Activated CD4-positive, alpha-beta T cell treated with anti-CD3 and anti-CD28 coated beads, Interleukin-2, amount 50 U/mL, for 24 hours (primary cell): ENCODE measurements at regions not wholly inside any gene's neighbourhood (a gene's known extent, or its start where the extent isn't known, plus 50 kb on each side); places are given as distances from the start of the nearest gene placed in this dataset.
"Not testable (repeated sequence)": the region's sequence is repeated elsewhere in the genome, so short reads cannot be mapped to it uniquely, and the experiment has no call there.

Experiments used
- DNase-seq, 2 donors: peaks; one replicate each; pipeline ENCODE4 v3.0.0-alpha.2; 2020; ENCODE audit warnings: low read depth in 1 of 2, low spot score in 1 of 2

DNA sequence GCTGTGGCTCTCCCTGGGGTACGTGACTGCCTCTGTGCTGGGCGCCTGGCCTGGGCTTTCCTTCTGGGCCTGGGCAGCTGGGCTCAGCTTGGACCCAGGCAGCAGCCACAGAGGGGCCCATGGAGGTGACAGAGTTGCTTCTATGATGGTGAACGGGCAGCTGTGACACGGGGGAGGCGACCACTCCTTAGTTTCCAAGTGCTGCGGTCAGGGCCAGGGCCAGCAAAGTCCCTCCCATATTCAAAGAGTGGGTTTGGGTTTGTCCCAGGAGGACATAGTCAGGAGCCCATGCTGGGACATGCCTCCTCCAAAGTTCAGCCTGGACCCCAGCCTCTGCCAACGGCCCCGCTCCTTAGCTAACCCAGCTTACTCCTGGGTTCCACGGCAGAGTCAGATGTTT lies 524.7 kb downstream of the GOLGA6L6 start:
- not testable (repeated sequence) for DNase-seq

DNA sequence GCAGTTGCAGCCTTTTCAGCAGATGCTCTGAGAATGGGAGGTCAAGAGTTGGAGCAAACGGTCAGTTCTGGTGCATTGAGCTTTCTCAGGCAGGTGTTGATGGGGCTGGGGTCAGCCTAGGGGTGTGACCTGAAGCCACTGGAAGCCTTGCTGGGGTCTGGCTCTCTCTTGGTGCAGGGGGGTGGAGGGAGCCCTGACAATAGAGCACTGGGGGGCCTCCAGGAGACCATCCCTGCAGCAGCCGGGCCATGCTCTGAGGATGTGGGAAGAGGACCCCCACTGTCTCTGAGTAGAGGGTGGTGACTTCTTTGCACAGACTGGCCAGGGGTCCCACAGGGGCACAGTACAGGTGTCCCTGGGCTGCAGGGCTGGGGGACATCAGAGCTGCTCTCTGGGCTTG lies 528.8 kb downstream of the GOLGA6L6 start:
- DNase-seq, result not testable (repeated sequence)

GRCh38 chr15:20010759-20011158 lies 530.8 kb downstream of the GOLGA6L6 start:
- not testable (repeated sequence) for DNase-seq

DNA sequence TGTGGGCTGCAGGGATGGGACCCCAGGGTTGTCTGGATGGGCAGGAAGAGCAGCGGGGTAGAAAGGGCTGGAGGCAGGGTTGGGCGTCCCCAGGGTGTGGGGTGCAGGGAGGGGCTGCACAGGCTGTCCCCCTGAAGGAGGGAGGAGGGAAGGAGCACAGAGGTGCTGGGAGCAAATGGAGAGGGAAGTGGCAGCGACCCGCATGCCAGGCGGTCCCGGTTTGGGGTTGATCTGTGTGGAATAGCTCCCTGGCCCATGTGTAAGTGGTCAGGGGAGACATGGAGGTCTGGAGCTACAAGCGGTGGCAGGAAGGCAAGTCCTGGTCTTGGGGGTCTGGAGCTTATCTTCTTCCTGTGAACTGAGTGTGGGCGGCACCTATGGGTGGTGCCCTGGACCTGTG lies 532.0 kb downstream of the GOLGA6L6 start:
- not testable (repeated sequence) for DNase-seq

DNA sequence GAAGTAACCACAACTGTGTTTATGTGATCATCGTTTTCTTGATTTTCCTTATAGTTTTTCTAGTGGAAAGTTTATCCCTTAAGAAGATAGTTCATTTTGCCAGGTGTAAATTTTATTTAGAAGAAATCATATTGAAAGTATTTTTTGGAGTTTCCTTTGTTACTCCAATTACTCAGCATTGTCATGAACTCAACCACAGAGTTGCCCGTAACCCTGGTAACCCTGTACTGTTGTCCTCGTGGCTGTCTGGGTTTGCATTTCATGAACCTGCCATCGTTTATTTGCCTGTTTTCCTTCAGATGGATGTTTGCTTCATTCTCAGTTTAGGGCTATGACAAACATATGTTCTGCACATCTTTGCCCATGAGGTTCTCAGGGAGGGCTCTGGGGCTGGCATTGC lies 534.3 kb downstream of the GOLGA6L6 start:
- DNase-seq, result not testable (repeated sequence)

DNA sequence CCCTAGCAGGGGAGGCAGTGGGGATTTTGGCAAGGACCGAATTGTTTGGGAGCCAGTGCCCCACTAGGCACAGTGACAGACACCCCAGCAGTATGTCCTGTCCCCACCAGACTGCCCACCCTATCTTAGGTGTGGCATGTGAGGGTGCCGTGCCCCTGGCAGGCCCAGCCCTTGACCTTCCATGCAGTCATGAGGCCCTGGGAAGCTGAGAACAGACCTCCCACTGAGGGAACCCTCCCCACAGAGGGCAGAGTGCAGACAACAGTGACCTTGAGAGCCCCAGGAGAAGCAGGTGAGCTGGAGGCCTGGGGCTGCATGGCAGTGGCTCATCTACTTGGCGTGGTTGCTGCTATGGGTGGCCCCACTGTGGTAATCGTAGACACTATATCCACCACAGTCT lies 538.1 kb downstream of the GOLGA6L6 start:
- not testable (repeated sequence) for DNase-seq

GRCh38 chr15:20002560-20002959 lies 539.0 kb downstream of the GOLGA6L6 start:
- DNase-seq, result not testable (repeated sequence)

- not testable (repeated sequence) for DNase-seq
Observed at GRCh38 chr15:19996574-19997194, 544.9 kb downstream of the GOLGA6L6 start.

DNA sequence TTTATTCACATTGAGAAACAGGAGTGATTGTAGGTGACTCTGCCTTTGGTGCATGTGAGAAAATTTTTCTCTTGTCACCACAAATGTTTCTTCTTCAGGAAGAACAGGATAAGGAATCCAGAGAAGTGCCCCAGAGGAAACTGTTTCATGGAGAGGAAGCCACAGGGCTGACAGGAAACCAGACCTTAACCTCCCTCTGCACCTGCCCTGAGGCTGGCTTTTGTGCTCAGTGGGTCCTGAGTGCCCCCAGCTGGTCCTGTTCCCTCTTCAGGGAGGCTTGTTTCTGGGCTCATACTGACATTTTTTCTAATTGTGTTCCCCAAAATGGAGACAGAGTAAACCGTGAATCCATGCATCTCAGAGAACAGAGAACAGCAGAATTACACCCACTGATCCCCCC lies 546.3 kb downstream of the GOLGA6L6 start:
- DNase-seq, result not testable (repeated sequence)

DNA sequence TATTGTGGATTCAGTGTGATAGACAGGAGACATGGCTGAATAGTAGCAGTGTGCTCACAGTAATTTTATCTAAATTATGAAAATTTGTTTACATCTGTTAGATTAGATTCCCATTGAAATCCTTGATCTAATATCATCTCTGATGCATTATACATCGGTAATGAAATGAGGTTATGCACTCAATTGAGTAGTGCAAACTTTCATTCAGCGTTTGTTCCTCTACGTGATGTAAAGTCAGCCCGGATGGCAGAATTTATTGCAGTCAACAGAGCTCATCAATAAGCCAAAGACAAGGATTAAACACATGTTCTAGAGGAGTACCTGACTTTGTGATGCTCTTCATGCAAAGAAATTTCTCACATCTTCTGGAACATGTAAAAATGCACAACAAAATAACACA lies 549.2 kb downstream of the GOLGA6L6 start:
- no peak for DNase-seq

DNA sequence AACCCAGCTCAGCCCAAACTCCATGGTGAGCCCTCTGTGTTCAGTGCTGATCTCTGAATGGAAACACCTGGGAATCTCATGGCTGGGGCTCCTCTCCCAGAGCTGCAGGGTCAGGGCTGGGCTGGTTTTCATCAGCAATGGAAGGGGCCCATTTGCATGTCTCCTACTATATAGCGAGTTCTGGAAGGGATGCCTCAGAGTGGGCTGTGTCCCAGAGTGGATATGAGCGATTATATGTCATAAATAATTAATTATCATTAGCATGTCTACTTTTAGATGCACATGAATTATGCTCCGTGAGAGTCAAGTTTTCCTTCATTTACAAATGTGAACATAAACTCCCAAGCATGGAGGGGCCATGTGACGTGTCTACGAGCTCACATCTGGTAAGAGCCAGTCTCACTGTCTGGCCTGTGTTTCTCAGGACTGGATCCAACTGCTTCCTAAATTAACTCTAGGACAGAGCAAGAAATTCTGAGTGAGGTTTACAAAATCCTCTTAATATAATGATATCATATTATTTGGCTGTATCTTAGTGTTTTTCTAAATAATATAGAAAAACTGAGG lies 553.4 kb downstream of the GOLGA6L6 start:
- DNase-seq, result no peak

DNA sequence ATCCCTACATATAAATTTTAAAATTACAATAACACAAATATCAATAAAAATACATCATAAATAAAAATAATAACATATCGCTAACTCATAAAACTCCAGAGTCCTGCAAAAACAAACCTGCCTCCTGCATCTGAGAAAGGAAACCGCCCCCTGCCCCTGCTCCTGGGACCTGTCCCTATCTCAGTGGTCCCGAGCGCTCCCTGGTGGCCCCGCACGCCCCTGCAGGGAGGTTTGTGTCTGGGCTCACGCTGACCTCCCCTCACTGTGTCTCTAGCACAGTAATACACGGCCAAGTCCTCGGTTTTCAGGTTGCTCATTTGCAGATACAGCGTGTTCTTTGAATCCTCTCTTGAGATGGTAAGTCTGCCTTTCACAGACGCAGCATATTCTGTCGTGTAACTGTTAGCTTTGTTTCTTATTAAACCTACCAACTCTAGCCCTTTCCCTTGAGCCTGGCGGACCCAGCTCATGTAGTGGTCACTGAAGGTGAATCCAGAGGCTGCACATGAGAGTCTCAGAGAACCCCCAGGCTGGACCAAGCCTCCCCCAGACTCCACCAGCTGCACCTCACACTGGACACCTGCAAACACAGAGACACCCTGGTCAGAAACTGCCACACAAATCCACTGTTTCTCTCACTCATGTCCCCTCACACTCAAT lies 554.1 kb downstream of the GOLGA6L6 start:
- no peak for DNase-seq

GRCh38 chr15:19984101-19984500 lies 557.5 kb downstream of the GOLGA6L6 start:
- DNase-seq, result no peak

DNA sequence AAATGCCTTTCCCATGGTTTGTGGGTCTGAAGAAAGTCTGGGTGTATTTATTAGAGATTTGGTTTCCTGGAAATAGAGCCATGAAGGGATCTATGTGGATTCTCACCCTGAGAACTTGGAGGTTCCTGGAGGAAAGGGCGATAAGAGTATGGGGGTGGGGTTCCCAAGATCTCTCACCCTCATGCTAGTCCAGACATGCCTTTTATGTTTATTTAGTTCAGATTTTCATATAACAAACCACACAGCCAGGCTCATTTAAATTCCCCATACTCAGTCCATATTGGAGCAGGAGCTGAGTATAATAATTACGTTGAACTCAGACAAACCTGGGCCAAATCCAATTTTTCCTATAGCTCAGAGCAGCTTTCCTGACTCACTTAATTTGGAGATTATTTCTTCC lies 566.6 kb downstream of the GOLGA6L6 start:
- DNase-seq, result no peak

GRCh38 chr15:19973718-19974117 lies 567.9 kb downstream of the GOLGA6L6 start:
- DNase-seq, result no peak

- DNase-seq, result not testable (repeated sequence)
Observed at GRCh38 chr15:19972582-19972981, 569.0 kb downstream of the GOLGA6L6 start.

- not testable (repeated sequence) for DNase-seq
Observed at GRCh38 chr15:19965574-19965973, 576.0 kb downstream of the GOLGA6L6 start.

GRCh38 chr15:19964480-19964879 lies 577.1 kb downstream of the GOLGA6L6 start:
- DNase-seq, result not testable (repeated sequence)

DNA sequence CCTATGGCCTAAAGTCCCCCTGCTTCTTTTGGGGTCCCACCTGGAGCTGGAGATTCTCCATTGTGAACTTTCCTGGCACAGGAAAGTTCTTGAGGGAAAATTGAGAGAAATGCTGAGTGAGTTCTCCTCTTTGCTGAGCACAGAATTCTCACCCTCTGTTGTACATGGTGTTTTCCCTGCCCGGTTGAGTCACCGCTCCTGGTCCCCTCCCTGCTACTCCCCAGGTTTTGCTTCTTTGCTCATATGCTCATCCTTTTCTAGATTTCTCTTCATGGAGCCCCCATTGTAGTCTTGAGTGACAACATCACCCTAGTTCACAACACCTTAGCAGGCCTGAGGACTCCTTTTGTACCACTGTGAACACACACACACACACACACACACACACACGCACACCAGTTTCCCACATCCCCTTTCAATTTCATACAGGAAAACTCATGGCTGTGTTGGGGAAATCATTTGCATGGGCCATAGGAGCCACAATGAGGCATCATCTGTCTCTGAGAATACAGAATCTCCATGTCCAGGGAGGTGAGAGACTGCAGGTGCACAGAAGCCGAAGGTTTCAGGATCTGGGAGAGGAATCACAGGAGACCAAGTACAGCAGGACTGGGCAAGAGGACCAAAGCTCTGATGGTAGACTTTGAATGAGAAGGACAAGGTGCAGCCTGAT lies 585.3 kb downstream of the GOLGA6L6 start:
- DNase-seq, result no peak

DNA sequence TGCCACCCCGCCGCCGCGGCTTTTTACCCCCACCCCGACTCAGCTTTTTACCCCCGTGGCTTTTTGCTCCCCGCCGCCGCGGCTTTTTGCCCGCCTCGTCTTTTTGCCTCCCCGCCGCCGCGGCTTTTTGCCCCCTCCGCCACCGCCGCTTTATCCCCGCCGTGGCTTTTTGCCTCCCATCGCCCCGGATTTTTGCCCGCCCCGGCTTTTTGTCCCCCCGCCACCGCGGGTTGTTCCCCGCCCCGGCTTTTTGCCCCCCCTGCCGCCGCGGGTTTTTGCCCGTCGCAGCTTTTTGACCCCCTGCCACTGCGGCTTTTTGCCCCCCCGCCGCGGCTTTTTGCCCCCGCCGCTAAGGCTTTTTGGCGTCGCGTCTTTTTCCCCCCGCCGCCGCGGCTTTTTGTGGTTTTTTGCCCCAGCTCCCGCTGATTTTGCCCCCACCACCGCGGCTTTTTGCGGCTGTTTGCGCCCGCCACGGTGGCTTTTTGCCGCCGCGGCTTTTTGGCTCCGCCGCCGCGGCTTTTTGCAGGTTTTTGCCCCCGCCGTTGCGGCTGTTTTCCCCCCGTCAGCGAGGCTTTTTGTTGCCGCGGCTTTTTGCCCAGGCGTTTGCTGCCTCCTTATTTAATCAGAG lies 597.2 kb downstream of the GOLGA6L6 start:
- no peak for DNase-seq

GRCh38 chr15:19943515-19943914 lies 598.1 kb downstream of the GOLGA6L6 start:
- DNase-seq, result no peak
